Gastrocnemius medialis (tissue), 4 donors: ENCODE measurements at regions not wholly inside any gene's neighbourhood (a gene's known extent, or its start where the extent isn't known, plus 50 kb on each side); places are given as distances from the start of the nearest gene placed in this dataset.

ENCODE experiments used
- ATAC-seq, 2 donors: fragments of 150-250 bp; one replicate each; pipeline ENCODE4 v1.9.1; 2016
- DNase-seq, 2 donors: peaks; one replicate each; pipeline ENCODE4 v3.0.0-alpha.2; 2019
- H3K27ac ChIP-seq, 4 donors: fragments of 200-600 bp; sonication (generic); 1 replicate in 1 of 4; 2 replicates in 3 of 4; pipeline ENCODE4 v1.5.1; 2016 to 2018; ENCODE audit warnings: mild to moderate bottlenecking in 2 of 4, moderate library complexity in 1 of 4
- H3K27me3 ChIP-seq, 3 donors: fragments of 200-600 bp; sonication (generic) in 2 of 3; 1 replicate in 1 of 3; 2 replicates in 2 of 3; pipeline versions ENCODE4 v1.5.1 to v1.6.0; 2016 to 2019; ENCODE audit warnings: mild to moderate bottlenecking in 1 of 3, moderate library complexity in 1 of 3
- H3K36me3 ChIP-seq, 2 donors: fragments of 200-600 bp; sonication (generic) in 1 of 2; one replicate each; pipeline ENCODE4 v1.5.1; 2017 to 2018
- H3K4me1 ChIP-seq, 2 donors: fragments of 200-600 bp; sonication (generic) in 1 of 2; one replicate each; pipeline ENCODE4 v1.5.1; 2016 to 2017; ENCODE audit warnings: mild to moderate bottlenecking in 2 of 2
- H3K4me3 ChIP-seq, 4 donors: fragments of 200-600 bp; sonication (generic) in 3 of 4; 1 replicate in 1 of 4; 2 replicates in 3 of 4; pipeline ENCODE4 v1.5.1; 2016 to 2019; ENCODE audit warnings: mild to moderate bottlenecking in 2 of 4
- H3K9me3 ChIP-seq, 3 donors: fragments of 200-600 bp; sonication (generic) in 2 of 3; 1 replicate in 1 of 3; 2 replicates in 2 of 3; pipeline ENCODE4 v1.5.1; 2016 to 2019
- POLR2A ChIP-seq, 2 donors: fragments of 450-650 bp; IDR thresholded peaks; one replicate each; pipeline ENCODE4 v1.6.1; 2017; ENCODE audit warnings: antibody characterized with exemption in 2 of 2, mild to moderate bottlenecking in 2 of 2, moderate library complexity in 2 of 2
- in situ Hi-C, 4 donors: fragments of 200-750 bp; cut with MboI; loops; one replicate each; pipeline versions ENCODE4 v1.15.0 to v1.8.0; 2017; ENCODE audit warnings: low sequenced_read_pairs in 4 of 4
- intact Hi-C: fragments of 100-400 bp; cut with DNase I; formaldehyde crosslinking; loops from one replicate; pipeline ENCODE4 v1.15.1; 2023; ENCODE audit warnings: low total_unique reads
- TF ChIP-seq, protein P1 (sequence below), 5 experiments: fragments of 450-650 bp in 3 of 5; fragments of 200-600 bp in 2 of 5; sonication (generic) in 2 of 5; IDR thresholded peaks in 4 of 5; conservative IDR thresholded peaks in 1 of 5; 1 replicate in 4 of 5; 2 replicates in 1 of 5; pipeline ENCODE4 v1.5.1; 2016 to 2019; ENCODE audit warnings: antibody characterized with exemption in 5 of 5, mild to moderate bottlenecking in 3 of 5, moderate library complexity in 3 of 5

GRCh38 chr4:129394635-129395034, 298.7 kb downstream of the C4orf33 start:
- no peaks in the 10 kb centered on the region for H3K4me1 ChIP-seq
- TF ChIP-seq, protein P1, sequence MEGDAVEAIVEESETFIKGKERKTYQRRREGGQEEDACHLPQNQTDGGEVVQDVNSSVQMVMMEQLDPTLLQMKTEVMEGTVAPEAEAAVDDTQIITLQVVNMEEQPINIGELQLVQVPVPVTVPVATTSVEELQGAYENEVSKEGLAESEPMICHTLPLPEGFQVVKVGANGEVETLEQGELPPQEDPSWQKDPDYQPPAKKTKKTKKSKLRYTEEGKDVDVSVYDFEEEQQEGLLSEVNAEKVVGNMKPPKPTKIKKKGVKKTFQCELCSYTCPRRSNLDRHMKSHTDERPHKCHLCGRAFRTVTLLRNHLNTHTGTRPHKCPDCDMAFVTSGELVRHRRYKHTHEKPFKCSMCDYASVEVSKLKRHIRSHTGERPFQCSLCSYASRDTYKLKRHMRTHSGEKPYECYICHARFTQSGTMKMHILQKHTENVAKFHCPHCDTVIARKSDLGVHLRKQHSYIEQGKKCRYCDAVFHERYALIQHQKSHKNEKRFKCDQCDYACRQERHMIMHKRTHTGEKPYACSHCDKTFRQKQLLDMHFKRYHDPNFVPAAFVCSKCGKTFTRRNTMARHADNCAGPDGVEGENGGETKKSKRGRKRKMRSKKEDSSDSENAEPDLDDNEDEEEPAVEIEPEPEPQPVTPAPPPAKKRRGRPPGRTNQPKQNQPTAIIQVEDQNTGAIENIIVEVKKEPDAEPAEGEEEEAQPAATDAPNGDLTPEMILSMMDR (IDR thresholded peaks at IDR 0.05 in 4 of 5, conservative IDR thresholded peaks at IDR 0.05 in 1 of 5): no peak
- no peak for TF ChIP-seq POLR2A (IDR thresholded peaks at IDR 0.05)
- H3K36me3 ChIP-seq: no peaks in the 10 kb centered on the region
- in situ Hi-C loops (no loop called here), intact Hi-C loops (no loop called here)
- H3K9me3 ChIP-seq: no peaks in the 10 kb centered on the region
- ATAC-seq (no peak), DNase-seq (no peak)
- no peak overlapping the region for H3K27ac ChIP-seq
- no peak overlapping the region for H3K4me3 ChIP-seq
- no peaks in the 10 kb centered on the region for H3K27me3 ChIP-seq

- TF ChIP-seq, protein P1 (IDR thresholded peaks at IDR 0.05 in 4 of 5, conservative IDR thresholded peaks at IDR 0.05 in 1 of 5): no peak
- no peak for TF ChIP-seq POLR2A (IDR thresholded peaks at IDR 0.05)
- H3K4me3 ChIP-seq: no peak overlapping the region
- H3K36me3 ChIP-seq: no peaks in the 10 kb centered on the region
- DNase-seq: no peak
- H3K27me3 ChIP-seq: no peaks in the 10 kb centered on the region
- intact Hi-C loops (no loop called here), in situ Hi-C loops (no loop called here)
- no peaks in the 10 kb centered on the region for H3K4me1 ChIP-seq
- no peak overlapping the region for H3K27ac ChIP-seq
- no peaks in the 10 kb centered on the region for H3K9me3 ChIP-seq
- ATAC-seq: no peak
Observed at GRCh38 chr4:129403848-129404247, 307.9 kb downstream of the C4orf33 start.

DNA sequence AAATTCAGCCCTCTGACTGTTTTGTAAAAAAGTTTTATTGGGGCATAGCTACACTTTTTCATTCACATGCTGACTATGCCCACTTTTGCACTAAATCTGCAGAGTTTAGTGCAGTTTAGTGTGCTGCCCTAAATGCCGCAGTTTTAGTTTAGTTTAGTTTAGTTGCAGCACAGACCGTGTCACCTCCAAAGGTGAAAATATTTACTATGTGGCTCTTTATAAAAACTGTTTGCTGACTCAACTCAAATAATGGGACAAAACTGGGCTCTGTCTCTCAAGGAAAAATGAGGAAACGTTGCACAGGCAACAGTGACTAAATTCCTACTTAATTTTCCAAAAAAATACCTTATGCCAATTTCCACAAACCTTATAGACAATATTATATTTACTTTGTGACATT, 314.2 kb downstream of the C4orf33 start:
- in situ Hi-C loops (no loop called here), intact Hi-C loops (no loop called here)
- Histone ChIP-seq H3K9me3 (no peaks in the 10 kb centered on the region), H3K27me3 (no peaks in the 10 kb centered on the region), H3K4me1 (no peaks in the 10 kb centered on the region), H3K4me3 (no peak overlapping the region), H3K27ac (no peak overlapping the region), H3K36me3 (no peaks in the 10 kb centered on the region)
- ATAC-seq (no peak), DNase-seq (no peak)
- TF ChIP-seq, protein P1 (IDR thresholded peaks at IDR 0.05 in 4 of 5, conservative IDR thresholded peaks at IDR 0.05 in 1 of 5): no peak
- TF ChIP-seq POLR2A (IDR thresholded peaks at IDR 0.05): no peak

GRCh38 chr4:129415004-129415403, 319.1 kb downstream of the C4orf33 start:
- TF ChIP-seq POLR2A (IDR thresholded peaks at IDR 0.05): no peak
- TF ChIP-seq, protein P1 (IDR thresholded peaks at IDR 0.05 in 4 of 5, conservative IDR thresholded peaks at IDR 0.05 in 1 of 5): no peak
- H3K4me3 ChIP-seq: no peak overlapping the region

GRCh38 chr4:129420637-129421036, 324.7 kb downstream of the C4orf33 start:
- no peak for TF ChIP-seq POLR2A (IDR thresholded peaks at IDR 0.05)
- TF ChIP-seq, protein P1 (IDR thresholded peaks at IDR 0.05 in 4 of 5, conservative IDR thresholded peaks at IDR 0.05 in 1 of 5): no peak
- in situ Hi-C loops: no loop called here
- intact Hi-C loops: no loop called here

More at GRCh38 chr4:129415004-129415403, 319.1 kb downstream of the C4orf33 start:
- Histone ChIP-seq H3K4me1 (no peaks in the 10 kb centered on the region), H3K36me3 (no peaks in the 10 kb centered on the region), H3K9me3 (no peaks in the 10 kb centered on the region), H3K27ac (no peak overlapping the region), H3K27me3 (no peaks in the 10 kb centered on the region)
- intact Hi-C loops (no loop called here), in situ Hi-C loops (no loop called here)
- DNase-seq (no peak), ATAC-seq (no peak)

More at GRCh38 chr4:129420637-129421036, 324.7 kb downstream of the C4orf33 start:
- DNase-seq (no peak), ATAC-seq (no peak)
- no peaks in the 10 kb centered on the region for H3K9me3 ChIP-seq
- H3K4me1 ChIP-seq: no peaks in the 10 kb centered on the region
- no peaks in the 10 kb centered on the region for H3K36me3 ChIP-seq
- H3K27ac ChIP-seq: no peak overlapping the region
- no peak overlapping the region for H3K4me3 ChIP-seq
- H3K27me3 ChIP-seq: no peaks in the 10 kb centered on the region
